ENCODE measurements at regions not wholly inside any gene's neighbourhood (a gene's known extent, or its start where the extent isn't known, plus 50 kb on each side); places are given as distances from the start of the nearest gene placed in this dataset.

DNA sequence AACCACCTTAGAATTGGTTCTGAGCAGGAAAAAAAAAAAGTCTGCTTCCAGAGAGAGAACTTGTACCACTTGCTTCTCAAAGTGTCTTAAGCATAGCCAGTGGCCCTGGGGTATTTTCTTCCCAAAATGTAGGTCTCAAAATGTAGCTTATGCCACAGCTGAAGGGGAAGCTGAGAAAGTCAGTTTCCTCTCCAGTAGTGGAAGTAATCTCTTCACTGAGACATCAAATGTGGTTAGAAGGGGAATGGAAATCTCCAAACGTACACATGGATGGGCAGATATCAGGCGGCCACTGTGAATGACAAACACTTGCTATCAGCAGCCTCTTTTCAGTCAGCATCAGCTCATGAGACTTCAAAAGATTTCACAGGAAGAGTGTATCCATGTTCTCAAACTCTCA lies 841.2 kb downstream of the TUSC7 start:
- TF ChIP-seq CTCF (IDR thresholded peaks at IDR 0.05) (no peak), POLR2A (IDR thresholded peaks at IDR 0.05) (no peak)

Data from lower leg skin (tissue), 3 donors.